ENCODE measurements at regions not wholly inside any gene's neighbourhood (a gene's known extent, or its start where the extent isn't known, plus 50 kb on each side); places are given as distances from the start of the nearest gene placed in this dataset.

DNA sequence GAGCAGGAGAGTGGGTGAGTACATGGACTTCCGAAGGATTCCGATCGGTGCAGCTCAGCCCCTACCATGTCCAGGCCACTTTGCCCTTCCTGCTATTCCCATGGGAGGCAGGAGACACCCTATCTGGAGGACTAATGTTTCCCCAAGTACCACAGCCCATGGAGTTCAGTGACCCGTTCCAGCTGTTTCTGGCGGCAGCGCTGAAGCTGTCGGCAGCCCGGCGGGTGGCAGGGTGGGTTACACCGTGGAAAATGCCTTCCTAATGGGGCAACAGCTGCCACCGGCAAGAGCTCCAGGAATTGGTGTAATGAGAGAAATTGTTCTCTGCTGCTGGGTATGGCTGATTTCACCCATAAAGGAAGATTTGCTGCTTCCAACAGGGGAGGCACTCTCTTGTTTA lies 98.3 kb downstream of the MYCN start (continued):
- TF ChIP-seq, protein P1, sequence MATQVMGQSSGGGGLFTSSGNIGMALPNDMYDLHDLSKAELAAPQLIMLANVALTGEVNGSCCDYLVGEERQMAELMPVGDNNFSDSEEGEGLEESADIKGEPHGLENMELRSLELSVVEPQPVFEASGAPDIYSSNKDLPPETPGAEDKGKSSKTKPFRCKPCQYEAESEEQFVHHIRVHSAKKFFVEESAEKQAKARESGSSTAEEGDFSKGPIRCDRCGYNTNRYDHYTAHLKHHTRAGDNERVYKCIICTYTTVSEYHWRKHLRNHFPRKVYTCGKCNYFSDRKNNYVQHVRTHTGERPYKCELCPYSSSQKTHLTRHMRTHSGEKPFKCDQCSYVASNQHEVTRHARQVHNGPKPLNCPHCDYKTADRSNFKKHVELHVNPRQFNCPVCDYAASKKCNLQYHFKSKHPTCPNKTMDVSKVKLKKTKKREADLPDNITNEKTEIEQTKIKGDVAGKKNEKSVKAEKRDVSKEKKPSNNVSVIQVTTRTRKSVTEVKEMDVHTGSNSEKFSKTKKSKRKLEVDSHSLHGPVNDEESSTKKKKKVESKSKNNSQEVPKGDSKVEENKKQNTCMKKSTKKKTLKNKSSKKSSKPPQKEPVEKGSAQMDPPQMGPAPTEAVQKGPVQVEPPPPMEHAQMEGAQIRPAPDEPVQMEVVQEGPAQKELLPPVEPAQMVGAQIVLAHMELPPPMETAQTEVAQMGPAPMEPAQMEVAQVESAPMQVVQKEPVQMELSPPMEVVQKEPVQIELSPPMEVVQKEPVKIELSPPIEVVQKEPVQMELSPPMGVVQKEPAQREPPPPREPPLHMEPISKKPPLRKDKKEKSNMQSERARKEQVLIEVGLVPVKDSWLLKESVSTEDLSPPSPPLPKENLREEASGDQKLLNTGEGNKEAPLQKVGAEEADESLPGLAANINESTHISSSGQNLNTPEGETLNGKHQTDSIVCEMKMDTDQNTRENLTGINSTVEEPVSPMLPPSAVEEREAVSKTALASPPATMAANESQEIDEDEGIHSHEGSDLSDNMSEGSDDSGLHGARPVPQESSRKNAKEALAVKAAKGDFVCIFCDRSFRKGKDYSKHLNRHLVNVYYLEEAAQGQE (IDR thresholded peaks at IDR 0.05): no peak
- no peak for TF ChIP-seq RXRA (IDR thresholded peaks at IDR 0.05)
- TF ChIP-seq FOXA2 (IDR thresholded peaks at IDR 0.05): no peak
- TF ChIP-seq GABPA (IDR thresholded peaks at IDR 0.05 in 1 of 2, conservative IDR thresholded peaks at IDR 0.05 in 1 of 2): no peak

DNA sequence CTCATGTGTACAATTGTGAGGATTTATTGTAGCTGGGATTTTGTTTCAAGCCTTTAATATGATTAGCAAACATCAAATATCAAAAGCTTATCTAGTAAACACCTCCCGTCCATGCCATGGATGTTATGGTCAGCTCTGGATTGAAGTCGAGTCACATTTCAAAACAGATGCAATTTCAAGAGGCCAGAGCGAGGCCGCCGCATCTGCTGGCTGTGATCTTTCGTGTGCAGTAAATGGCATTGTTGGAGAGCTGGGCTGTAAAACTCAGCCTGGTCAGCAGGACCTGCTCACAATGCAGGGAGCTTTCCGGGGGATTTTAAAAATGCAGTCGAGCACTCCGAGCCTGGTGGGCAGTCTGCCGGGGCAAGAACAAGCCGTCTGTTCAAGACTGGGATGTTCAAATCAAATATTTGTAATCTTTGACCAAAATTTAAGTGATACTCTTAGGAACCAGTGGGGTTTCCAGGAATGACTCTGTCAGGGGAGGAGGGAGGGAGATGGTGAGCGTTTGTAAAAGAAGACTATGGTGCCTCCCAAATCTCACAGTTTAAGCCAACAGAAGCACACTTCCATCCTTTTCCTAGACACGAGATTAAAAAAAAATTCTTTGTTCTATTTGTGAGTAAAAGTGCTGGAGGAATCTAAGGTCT lies 97.6 kb downstream of the MYCN start:
- TF ChIP-seq SP1 (IDR thresholded peaks at IDR 0.05) (no peak), RXRA (IDR thresholded peaks at IDR 0.05) (no peak), NR2F2 (IDR thresholded peaks at IDR 0.05) (no peak), FOXA1 (IDR thresholded peaks at IDR 0.05) (no peak), HNF4G (IDR thresholded peaks at IDR 0.05) (no peak), HNF4A (conservative IDR thresholded peaks at IDR 0.05) (no peak), FOXA2 (IDR thresholded peaks at IDR 0.05) (no peak), EGR1 (IDR thresholded peaks at IDR 0.05; ENCODE audit: low read depth in 2 of 2) (no peak), GABPA (IDR thresholded peaks at IDR 0.05 in 1 of 2, conservative IDR thresholded peaks at IDR 0.05 in 1 of 2) (no peak), RAD21 (IDR thresholded peaks at IDR 0.05) (no peak), YY1 (IDR thresholded peaks at IDR 0.05) (no peak)
- TF ChIP-seq, protein P2, sequence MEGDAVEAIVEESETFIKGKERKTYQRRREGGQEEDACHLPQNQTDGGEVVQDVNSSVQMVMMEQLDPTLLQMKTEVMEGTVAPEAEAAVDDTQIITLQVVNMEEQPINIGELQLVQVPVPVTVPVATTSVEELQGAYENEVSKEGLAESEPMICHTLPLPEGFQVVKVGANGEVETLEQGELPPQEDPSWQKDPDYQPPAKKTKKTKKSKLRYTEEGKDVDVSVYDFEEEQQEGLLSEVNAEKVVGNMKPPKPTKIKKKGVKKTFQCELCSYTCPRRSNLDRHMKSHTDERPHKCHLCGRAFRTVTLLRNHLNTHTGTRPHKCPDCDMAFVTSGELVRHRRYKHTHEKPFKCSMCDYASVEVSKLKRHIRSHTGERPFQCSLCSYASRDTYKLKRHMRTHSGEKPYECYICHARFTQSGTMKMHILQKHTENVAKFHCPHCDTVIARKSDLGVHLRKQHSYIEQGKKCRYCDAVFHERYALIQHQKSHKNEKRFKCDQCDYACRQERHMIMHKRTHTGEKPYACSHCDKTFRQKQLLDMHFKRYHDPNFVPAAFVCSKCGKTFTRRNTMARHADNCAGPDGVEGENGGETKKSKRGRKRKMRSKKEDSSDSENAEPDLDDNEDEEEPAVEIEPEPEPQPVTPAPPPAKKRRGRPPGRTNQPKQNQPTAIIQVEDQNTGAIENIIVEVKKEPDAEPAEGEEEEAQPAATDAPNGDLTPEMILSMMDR (IDR thresholded peaks at IDR 0.05; ENCODE audit: low read depth, low read length, missing input control): no peak
- TF ChIP-seq, protein P3, sequence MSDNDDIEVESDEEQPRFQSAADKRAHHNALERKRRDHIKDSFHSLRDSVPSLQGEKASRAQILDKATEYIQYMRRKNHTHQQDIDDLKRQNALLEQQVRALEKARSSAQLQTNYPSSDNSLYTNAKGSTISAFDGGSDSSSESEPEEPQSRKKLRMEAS (IDR thresholded peaks at IDR 0.05): no peak
- TF ChIP-seq, protein P4, sequence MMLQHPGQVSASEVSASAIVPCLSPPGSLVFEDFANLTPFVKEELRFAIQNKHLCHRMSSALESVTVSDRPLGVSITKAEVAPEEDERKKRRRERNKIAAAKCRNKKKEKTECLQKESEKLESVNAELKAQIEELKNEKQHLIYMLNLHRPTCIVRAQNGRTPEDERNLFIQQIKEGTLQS (IDR thresholded peaks at IDR 0.05): no peak
- Histone ChIP-seq H3K9ac (ENCODE audit: low read depth in 1 of 2, low read length in 2 of 2) (no peak overlapping the region), H3K27me3 (ENCODE audit: control insufficient read depth in 4 of 4, insufficient read depth in 4 of 4, low read length in 3 of 4) (no peaks in the 10 kb centered on the region), H3K36me3 (ENCODE audit: control insufficient read depth in 4 of 4, insufficient read depth in 3 of 4, low read depth in 1 of 4, low read length in 3 of 4) (no peaks in the 10 kb centered on the region), H3K27ac (ENCODE audit: low read depth in 1 of 2, low read length in 2 of 2) (no peak overlapping the region), H3K4me1 (ENCODE audit: control insufficient read depth in 4 of 4, insufficient read depth in 4 of 4, low read length in 3 of 4) (no peaks in the 10 kb centered on the region), H3K4me3 (ENCODE audit: low read depth in 1 of 3, low read length in 3 of 3) (no peak overlapping the region), H3K9me3 (ENCODE audit: control insufficient read depth in 4 of 4, low read length in 3 of 4) (no peaks in the 10 kb centered on the region)
- WGBS: 85% methylated on average over 13 of the region's 13 CpGs
- DNase-seq (ENCODE audit: low spot score): no peak

DNA sequence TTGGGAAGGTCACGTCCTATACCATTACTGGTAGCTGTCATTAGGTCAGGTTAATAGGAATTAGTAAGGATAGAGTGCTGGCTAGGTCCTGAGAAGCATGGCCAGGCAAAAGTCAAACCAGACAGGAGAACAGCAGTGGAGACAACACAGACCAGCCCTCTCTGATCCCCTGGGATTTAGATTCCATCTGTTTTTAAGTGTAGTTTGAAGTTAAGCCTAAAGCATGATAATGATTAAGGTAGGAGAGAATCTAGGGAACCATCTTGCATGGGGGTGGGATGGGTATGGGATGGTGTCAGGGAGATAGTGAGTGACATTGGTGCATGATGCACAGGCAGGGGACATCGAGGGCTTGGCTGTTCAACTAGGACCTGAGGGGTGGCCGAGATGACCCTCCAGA lies 96.6 kb downstream of the MYCN start:
- no peak overlapping the region for H3K4me3 ChIP-seq (ENCODE audit: low read depth in 1 of 3, low read length in 3 of 3)
- WGBS: 88% methylated on average over 3 of the region's 3 CpGs
- H3K27ac ChIP-seq (ENCODE audit: low read depth in 1 of 2, low read length in 2 of 2): no peak overlapping the region
- no peak for TF ChIP-seq EGR1 (IDR thresholded peaks at IDR 0.05; ENCODE audit: low read depth in 2 of 2)
- TF ChIP-seq, protein P3 (IDR thresholded peaks at IDR 0.05): no peak
- no peak for TF ChIP-seq RXRA (IDR thresholded peaks at IDR 0.05)
- TF ChIP-seq HNF4G (IDR thresholded peaks at IDR 0.05): no peak
- DNase-seq (ENCODE audit: low spot score): no peak
- no peaks in the 10 kb centered on the region for H3K36me3 ChIP-seq (ENCODE audit: control insufficient read depth in 4 of 4, insufficient read depth in 3 of 4, low read depth in 1 of 4, low read length in 3 of 4)
- no peak overlapping the region for H3K9ac ChIP-seq (ENCODE audit: low read depth in 1 of 2, low read length in 2 of 2)
- no peaks in the 10 kb centered on the region for H3K9me3 ChIP-seq (ENCODE audit: control insufficient read depth in 4 of 4, low read length in 3 of 4)
- no peaks in the 10 kb centered on the region for H3K27me3 ChIP-seq (ENCODE audit: control insufficient read depth in 4 of 4, insufficient read depth in 4 of 4, low read length in 3 of 4)
- H3K4me1 ChIP-seq (ENCODE audit: control insufficient read depth in 4 of 4, insufficient read depth in 4 of 4, low read length in 3 of 4): no peaks in the 10 kb centered on the region
